K562 (cell line): ENCODE measurements at regions not wholly inside any gene's neighbourhood (a gene's known extent, or its start where the extent isn't known, plus 50 kb on each side); places are given as distances from the start of the nearest gene placed in this dataset.

Source experiments
- EZH2 ChIP-seq: IDR thresholded peaks from 2 replicates; pipeline ENCODE4 v1.6.1; 2012; ENCODE audit warnings: low read depth, mild to moderate bottlenecking, inconsistent platforms, low read length, borderline replicate concordance
- FOS ChIP-seq: IDR thresholded peaks from 3 replicates; pipeline ENCODE4 v1.6.1; 2011; ENCODE audit not compliant: insufficient read length; ENCODE audit errors: extremely low read depth
- GABPA ChIP-seq: fragments of 200-800 bp; sonication (Bioruptor generic); conservative IDR thresholded peaks from 2 replicates; pipeline ENCODE4 v1.6.1; 2016; ENCODE audit warnings: low read depth, missing genetic modification characterization, missing compliant biosample characterization
- PHF21A ChIP-seq: fragments of 450-650 bp; IDR thresholded peaks from 2 replicates; pipeline ENCODE4 v1.6.1; 2017; ENCODE audit warnings: low read depth, borderline replicate concordance
- PHF8 ChIP-seq: fragments of 200-600 bp; sonication (generic); IDR thresholded peaks from 2 replicates; pipeline ENCODE4 v1.6.1; 2012; ENCODE audit warnings: mixed run types, mild to moderate bottlenecking, inconsistent platforms, low read length, moderate library complexity, borderline replicate concordance
- POLR2A ChIP-seq: fragments of 450-650 bp; conservative IDR thresholded peaks from 2 replicates; pipeline ENCODE4 v1.6.1; 2016
- RCOR1 ChIP-seq, 2 experiments: IDR thresholded peaks; 2 replicates each; pipeline ENCODE4 v1.6.1; 2012; ENCODE audit warnings: low read depth in 2 of 2, low read length in 2 of 2, borderline replicate concordance in 1 of 2, improper control_type of control experiment in 1 of 2
- SMARCA4 ChIP-seq: fragments of 450-650 bp; IDR thresholded peaks from 2 replicates; pipeline ENCODE4 v1.6.1; 2016
- SMC3 ChIP-seq: conservative IDR thresholded peaks from 2 replicates; pipeline ENCODE4 v1.6.1; 2011; ENCODE audit warnings: low read depth, low read length, improper control_type of control experiment; ENCODE audit not compliant: insufficient read depth
- SRSF1 ChIP-seq: fragments of 200-400 bp; formaldehyde crosslinking; IDR thresholded peaks from 2 replicates; pipeline ENCODE4 v1.6.1; 2017; ENCODE audit warnings: mild to moderate bottlenecking, low read depth, low read length, moderate library complexity
- YY1 ChIP-seq, 3 experiments: IDR thresholded peaks; 2 replicates each; pipeline ENCODE4 v1.6.1; 2011; ENCODE audit warnings: low read length in 2 of 3, mild to moderate bottlenecking in 2 of 3, moderate library complexity in 2 of 3, borderline replicate concordance in 1 of 3, control low read depth in 1 of 3, low read depth in 1 of 3; ENCODE audit not compliant: insufficient read depth in 3 of 3, insufficient replicate concordance in 2 of 3, control insufficient read depth in 1 of 3, insufficient read length in 1 of 3; ENCODE audit errors: extremely low read depth in 1 of 3
- ZNF121 ChIP-seq: sonication (generic); formaldehyde crosslinking; conservative IDR thresholded peaks from 2 replicates; pipeline ENCODE4 v1.8.0; 2022; ENCODE audit warnings: missing genetic modification reagents
- ZNF592 ChIP-seq: fragments of 450-650 bp; IDR thresholded peaks from 2 replicates; pipeline ENCODE4 v1.6.1; 2017; ENCODE audit warnings: antibody characterized with exemption, mild to moderate bottlenecking
- TF ChIP-seq, protein P1 (sequence below): fragments of 250-450 bp; sonication (Bioruptor Pico); IDR thresholded peaks from 2 replicates; pipeline ENCODE4 v1.4.0; 2020; ENCODE audit warnings: mild to moderate bottlenecking

DNA sequence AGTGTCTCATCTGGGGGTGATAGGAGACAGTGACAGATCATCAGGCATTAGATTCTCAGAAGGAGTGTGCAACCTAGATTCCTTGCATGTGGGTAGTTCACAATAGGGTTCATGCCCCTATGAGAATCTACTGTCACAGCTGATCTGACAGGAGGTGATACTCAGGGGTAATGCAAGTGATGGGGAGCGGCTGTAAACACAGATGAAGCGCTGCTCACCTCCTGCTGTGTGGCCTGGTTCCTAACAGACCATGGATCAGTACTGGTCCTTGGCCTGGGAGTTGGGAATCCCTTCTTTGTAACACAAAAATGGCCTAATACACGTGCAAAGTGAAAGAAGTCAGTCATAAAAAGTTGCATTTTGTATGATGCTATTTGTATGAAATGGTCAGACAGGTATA, 107.6 kb upstream of the TUBA3C start:
- TF ChIP-seq SMARCA4 (no peak), PHF8 (no peak), YY1 (IDR thresholded peaks at IDR 0.05; ENCODE audit: borderline replicate concordance in 1 of 3, control insufficient read depth in 1 of 3, extremely low read depth in 1 of 3, insufficient read depth in 3 of 3, insufficient read length in 1 of 3, insufficient replicate concordance in 2 of 3, low read depth in 1 of 3, low read length in 2 of 3) (no peak), GABPA (tag) (no peak), SMC3 (no peak), PHF21A (no peak), POLR2A (no peak), ZNF121 (CRISPR knock-in tag) (no peak), RCOR1 (IDR thresholded peaks at IDR 0.05; ENCODE audit: borderline replicate concordance in 1 of 2, low read depth in 2 of 2, low read length in 2 of 2) (no peak), SRSF1 (no peak), FOS (no peak), EZH2 (no peak), ZNF592 (no peak)
- TF ChIP-seq, protein P1, sequence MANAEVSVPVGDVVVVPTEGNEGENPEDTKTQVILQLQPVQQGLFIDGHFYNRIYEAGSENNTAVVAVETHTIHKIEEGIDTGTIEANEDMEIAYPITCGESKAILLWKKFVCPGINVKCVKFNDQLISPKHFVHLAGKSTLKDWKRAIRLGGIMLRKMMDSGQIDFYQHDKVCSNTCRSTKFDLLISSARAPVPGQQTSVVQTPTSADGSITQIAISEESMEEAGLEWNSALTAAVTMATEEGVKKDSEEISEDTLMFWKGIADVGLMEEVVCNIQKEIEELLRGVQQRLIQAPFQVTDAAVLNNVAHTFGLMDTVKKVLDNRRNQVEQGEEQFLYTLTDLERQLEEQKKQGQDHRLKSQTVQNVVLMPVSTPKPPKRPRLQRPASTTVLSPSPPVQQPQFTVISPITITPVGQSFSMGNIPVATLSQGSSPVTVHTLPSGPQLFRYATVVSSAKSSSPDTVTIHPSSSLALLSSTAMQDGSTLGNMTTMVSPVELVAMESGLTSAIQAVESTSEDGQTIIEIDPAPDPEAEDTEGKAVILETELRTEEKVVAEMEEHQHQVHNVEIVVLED = no peak
